ENCODE measurements at regions not wholly inside any gene's neighbourhood (a gene's known extent, or its start where the extent isn't known, plus 50 kb on each side); places are given as distances from the start of the nearest gene placed in this dataset.

GRCh38 chr5:6273090-6273735 lies 105.1 kb downstream of the MED10 start (continued):
- no peak for TF ChIP-seq ATF2 (IDR thresholded peaks at IDR 0.05; ENCODE audit: low read length)
- TF ChIP-seq SIX5 (IDR thresholded peaks at IDR 0.05; ENCODE audit: low read depth, low read length) = no peak
- TF ChIP-seq SAP30 (IDR thresholded peaks at IDR 0.05; ENCODE audit: insufficient read depth, insufficient replicate concordance, low read length) = no peak
- TF ChIP-seq CHD2 (IDR thresholded peaks at IDR 0.05; ENCODE audit: low read length) = no peak

Data from H1 (cell line).